HEK293T (cell line): ENCODE measurements at regions not wholly inside any gene's neighbourhood (a gene's known extent, or its start where the extent isn't known, plus 50 kb on each side); places are given as distances from the start of the nearest gene placed in this dataset.

ENCODE experiments used
- FOXK2 ChIP-seq: fragments of 450-650 bp; IDR thresholded peaks from 2 replicates; pipeline ENCODE4 v1.6.1; 2016; ENCODE audit warnings: mild to moderate bottlenecking
- HDGF ChIP-seq: fragments of 450-650 bp; IDR thresholded peaks from 2 replicates; pipeline ENCODE4 v1.6.1; 2017; ENCODE audit warnings: antibody characterized with exemption, borderline replicate concordance

DNA sequence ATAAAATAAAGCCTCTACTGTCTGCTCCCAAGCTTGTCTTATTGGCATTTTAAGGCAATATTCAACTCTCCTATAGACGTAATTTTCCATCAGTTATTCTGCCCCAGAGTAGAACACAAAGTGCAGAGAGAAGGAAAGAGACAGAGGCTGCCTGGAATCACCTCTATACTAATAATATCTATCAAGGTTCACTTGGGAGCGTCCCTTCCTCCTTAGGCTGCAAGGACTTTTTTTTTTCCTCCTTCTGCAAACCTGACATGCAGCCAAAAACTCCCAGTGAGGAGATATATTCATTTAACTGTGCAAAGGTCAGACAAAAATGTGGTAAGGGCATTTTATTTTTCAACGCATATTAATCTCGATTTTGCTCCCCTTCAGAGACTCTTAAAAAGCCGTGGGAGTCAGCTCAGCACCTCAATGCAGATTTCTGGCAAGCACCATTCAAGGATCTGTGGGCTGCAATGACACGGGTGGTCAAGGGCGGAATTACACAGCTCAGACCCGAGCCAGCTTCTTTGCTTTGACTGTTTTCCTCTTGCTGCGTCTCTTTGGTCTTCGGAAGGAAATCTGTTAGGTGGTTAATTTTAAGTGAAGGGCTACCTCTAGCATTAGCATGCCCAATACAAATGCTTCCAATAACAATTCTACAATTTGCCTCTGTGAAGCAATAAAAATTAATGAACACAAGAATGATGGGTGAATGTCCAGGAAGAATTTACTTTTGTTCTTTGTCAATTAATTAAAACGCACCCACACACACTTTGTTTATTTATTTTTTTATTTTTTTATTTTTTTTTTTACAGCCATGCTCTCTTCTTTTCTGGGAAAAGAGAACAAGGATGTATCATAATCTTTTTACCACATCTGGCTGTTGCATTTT is 587.7 kb upstream of the GRAMD2B start:
- TF ChIP-seq HDGF (no peak), FOXK2 (no peak)
